ENCODE measurements at regions not wholly inside any gene's neighbourhood (a gene's known extent, or its start where the extent isn't known, plus 50 kb on each side); places are given as distances from the start of the nearest gene placed in this dataset.

- DNase-seq = no peak
Measured at GRCh38 chr4:36841583-36842326, 402.8 kb upstream of the NWD2 start.

- no peak for DNase-seq
Measured at GRCh38 chr4:36844448-36844847, 400.1 kb upstream of the NWD2 start.

- DNase-seq = no peak
Measured at GRCh38 chr4:36852856-36853255, 391.7 kb upstream of the NWD2 start.

- DNase-seq = no peak
Measured at GRCh38 chr4:36854554-36854953, 390.0 kb upstream of the NWD2 start.

GRCh38 chr4:36863601-36864000 is 380.9 kb upstream of the NWD2 start:
- no peak for DNase-seq

- no peak for DNase-seq
Measured at GRCh38 chr4:36870121-36870520, 374.4 kb upstream of the NWD2 start.

GRCh38 chr4:36872679-36873078 is 371.9 kb upstream of the NWD2 start:
- no peak for DNase-seq

GRCh38 chr4:36884151-36884550 is 360.4 kb upstream of the NWD2 start:
- DNase-seq = no peak

- DNase-seq = no peak
Measured at GRCh38 chr4:36891971-36892370, 352.6 kb upstream of the NWD2 start.

- no peak for DNase-seq
Measured at GRCh38 chr4:36900446-36900987, 344.0 kb upstream of the NWD2 start.

GRCh38 chr4:36904823-36905222 is 339.7 kb upstream of the NWD2 start:
- DNase-seq = no peak

- no peak for DNase-seq
Measured at GRCh38 chr4:36914106-36914505, 330.4 kb upstream of the NWD2 start.

GRCh38 chr4:36915717-36916116 is 328.8 kb upstream of the NWD2 start:
- no peak for DNase-seq

GRCh38 chr4:36917413-36917812 is 327.1 kb upstream of the NWD2 start:
- DNase-seq = no peak

GRCh38 chr4:36919721-36920120 is 324.8 kb upstream of the NWD2 start:
- no peak for DNase-seq

GRCh38 chr4:36921476-36922216 is 322.9 kb upstream of the NWD2 start:
- no peak for DNase-seq

- DNase-seq = no peak
Measured at GRCh38 chr4:36930562-36931111, 313.9 kb upstream of the NWD2 start.

GRCh38 chr4:36944232-36944631 is 300.3 kb upstream of the NWD2 start:
- DNase-seq = no peak

GRCh38 chr4:36961420-36961819 is 283.1 kb upstream of the NWD2 start:
- DNase-seq = no peak

GRCh38 chr4:36966756-36967460 is 277.6 kb upstream of the NWD2 start:
- DNase-seq = no peak

GRCh38 chr4:36979533-36979932 is 265.0 kb upstream of the NWD2 start:
- DNase-seq = no peak

GRCh38 chr4:36990128-36990872 is 254.2 kb upstream of the NWD2 start:
- no peak for DNase-seq
